H1 (cell line): ENCODE measurements at regions not wholly inside any gene's neighbourhood (a gene's known extent, or its start where the extent isn't known, plus 50 kb on each side); places are given as distances from the start of the nearest gene placed in this dataset.
"Not testable (repeated sequence)": the region's sequence is repeated elsewhere in the genome, so short reads cannot be mapped to it uniquely, and the experiment has no call there.

Experiments
- CTCF ChIA-PET: fragments of 300-600 bp; sonication (Branson Sonifier 250); formaldehyde crosslinking; loops from one replicate; lab custom pipeline; 2021; ENCODE audit not compliant: partially characterized antibody; lab: Charles Lee
- POLR2A ChIA-PET: fragments of 300-600 bp; sonication (Branson Sonifier 250); formaldehyde crosslinking; loops from one replicate; lab custom pipeline; 2021; ENCODE audit warnings: inconsistent platforms; ENCODE audit not compliant: partially characterized antibody; lab: Charles Lee
- DNase-seq, 2 experiments: peaks; one replicate each; pipeline versions ENCODE4 v3.0.0 to v3.0.0-alpha.2; 2010 to 2022; ENCODE audit warnings: low spot score in 2 of 2, low read depth in 1 of 2, mixed read lengths in 1 of 2
- FAIRE-seq: peaks from 2 replicates; lab custom pipeline; 2011; peaks lifted over from hg19 to GRCh38; lab: Jason Lieb, UNC
- H2AFZ ChIP-seq: 2 replicates; pipeline ENCODE4 v1.8.1; 2012; ENCODE audit warnings: low read length, inconsistent platforms
- H2AK5ac ChIP-seq: 2 replicates; pipeline ENCODE4 v1.6.1; 2013; ENCODE audit warnings: low read depth, low read length
- H2BK120ac ChIP-seq: replicated peaks from 2 replicates; pipeline ENCODE3; 2013; ENCODE audit warnings: low read depth, low read length, inconsistent platforms
- H2BK12ac ChIP-seq: 2 replicates; pipeline ENCODE4 v1.6.1; 2013; ENCODE audit warnings: low read depth, low read length
- H2BK15ac ChIP-seq: 2 replicates; pipeline ENCODE4 v1.6.1; 2013; ENCODE audit warnings: low read length
- H2BK20ac ChIP-seq: 2 replicates; pipeline ENCODE4 v1.6.1; 2013; ENCODE audit warnings: low read length
- H2BK5ac ChIP-seq: 2 replicates; pipeline ENCODE4 v1.6.1; 2013; ENCODE audit warnings: low read depth, low read length
- H3K14ac ChIP-seq: 2 replicates; pipeline ENCODE4 v1.6.1; 2013; ENCODE audit warnings: inconsistent platforms; ENCODE audit not compliant: insufficient read length
- H3K18ac ChIP-seq: 2 replicates; pipeline ENCODE4 v1.6.1; 2013; ENCODE audit warnings: low read length; ENCODE audit errors: extremely low read depth
- H3K23ac ChIP-seq: 2 replicates; pipeline ENCODE4 v1.6.1; 2013; ENCODE audit warnings: inconsistent platforms; ENCODE audit not compliant: insufficient read length
- H3K23me2 ChIP-seq: 2 replicates; pipeline ENCODE4 v1.6.1; 2013; ENCODE audit warnings: low read depth, low read length
- H3K27ac ChIP-seq: 2 replicates; pipeline ENCODE4 v1.6.1; 2011; ENCODE audit warnings: low read depth, low read length, inconsistent platforms
- H3K27me3 ChIP-seq, 4 experiments: replicated peaks in 1 of 4; 1 replicate in 1 of 4; 2 replicates in 3 of 4; pipeline versions ENCODE4 v1.6.1 to v1.8.1; 2011 to 2013; ENCODE audit warnings: low read length in 3 of 4, mild to moderate bottlenecking in 3 of 4, inconsistent platforms in 2 of 4, mixed read lengths in 2 of 4, moderate library complexity in 1 of 4; ENCODE audit not compliant: control insufficient read depth in 3 of 4, insufficient read depth in 3 of 4; ENCODE audit errors: extremely low read depth in 1 of 4
- H3K36me3 ChIP-seq, 4 experiments: 2 replicates each; pipeline versions ENCODE4 v1.6.1 to v1.8.1; 2011 to 2013; ENCODE audit warnings: mild to moderate bottlenecking in 4 of 4, low read length in 3 of 4, moderate library complexity in 2 of 4, control low read depth in 1 of 4, inconsistent platforms in 1 of 4; ENCODE audit not compliant: insufficient read depth in 4 of 4, control insufficient read depth in 2 of 4
- H3K4ac ChIP-seq: replicated peaks from 2 replicates; pipeline ENCODE3; 2013; ENCODE audit warnings: low read length, low read depth, mixed read lengths, inconsistent platforms; ENCODE audit not compliant: insufficient read length
- H3K4me1 ChIP-seq, 4 experiments: replicated peaks in 1 of 4; 1 replicate in 1 of 4; 2 replicates in 3 of 4; pipeline versions ENCODE4 v1.6.1 to v1.8.1; 2011 to 2013; ENCODE audit warnings: low read length in 3 of 4, inconsistent platforms in 2 of 4, mixed read lengths in 1 of 4; ENCODE audit not compliant: insufficient read depth in 4 of 4, control insufficient read depth in 3 of 4
- H3K4me2 ChIP-seq, 2 experiments: 2 replicates each; pipeline versions ENCODE4 v1.6.1 to v1.8.1; 2011 to 2013; ENCODE audit warnings: low read depth in 2 of 2, low read length in 2 of 2, control low read depth in 1 of 2, inconsistent platforms in 1 of 2, mild to moderate bottlenecking in 1 of 2; ENCODE audit not compliant: insufficient read depth in 1 of 2
- H3K4me3 ChIP-seq, 4 experiments: fragments of 200-600, 300-600 bp in 1 of 4; sonication (generic), shearing (Covaris generic), sonication (Bioruptor Twin) in 1 of 4; 2 replicates each; pipeline versions ENCODE4 v1.5.1 to v1.8.1; 2011 to 2016; ENCODE audit warnings: low read length in 4 of 4, low read depth in 3 of 4, control low read depth in 2 of 4, inconsistent platforms in 2 of 4, mild to moderate bottlenecking in 2 of 4, mixed read lengths in 1 of 4, moderate library complexity in 1 of 4; ENCODE audit not compliant: insufficient read depth in 2 of 4; ENCODE audit errors: extremely low read depth in 1 of 4
- H3K56ac ChIP-seq: replicated peaks from 2 replicates; pipeline ENCODE3; 2013; ENCODE audit warnings: low read depth, mild to moderate bottlenecking, mixed read lengths, low read length, inconsistent platforms; ENCODE audit not compliant: insufficient read length
- H3K79me1 ChIP-seq: 2 replicates; pipeline ENCODE4 v1.6.1; 2013; ENCODE audit warnings: low read depth, low read length, control low read depth
- H3K79me2 ChIP-seq, 2 experiments: 2 replicates each; pipeline versions ENCODE4 v1.6.1 to v1.8.1; 2012 to 2013; ENCODE audit warnings: low read length in 2 of 2, mild to moderate bottlenecking in 2 of 2, inconsistent platforms in 1 of 2; ENCODE audit not compliant: insufficient read depth in 2 of 2, control insufficient read depth in 1 of 2
- H3K9ac ChIP-seq, 4 experiments: replicated peaks in 1 of 4; 1 replicate in 1 of 4; 2 replicates in 3 of 4; pipeline versions ENCODE4 v1.6.1 to v1.8.1; 2011 to 2013; ENCODE audit warnings: low read depth in 3 of 4, low read length in 3 of 4, control low read depth in 2 of 4, mild to moderate bottlenecking in 2 of 4, moderate library complexity in 2 of 4, inconsistent platforms in 1 of 4; ENCODE audit errors: extremely low read depth in 1 of 4
- H3K9me3 ChIP-seq, 2 experiments: 2 replicates each; pipeline versions ENCODE4 v1.6.1 to v1.8.1; 2012 to 2013; ENCODE audit warnings: mild to moderate bottlenecking in 2 of 2, moderate library complexity in 2 of 2, control low read depth in 1 of 2, inconsistent platforms in 1 of 2, low read depth in 1 of 2, low read length in 1 of 2, mixed read lengths in 1 of 2; ENCODE audit not compliant: insufficient read depth in 2 of 2
- H4K20me1 ChIP-seq, 2 experiments: replicated peaks in 1 of 2; 2 replicates each; pipeline versions ENCODE3 to v1.8.1; 2011 to 2013; ENCODE audit warnings: inconsistent platforms in 2 of 2, low read length in 2 of 2, mild to moderate bottlenecking in 1 of 2; ENCODE audit not compliant: insufficient read depth in 2 of 2, control insufficient read depth in 1 of 2
- H4K5ac ChIP-seq: 2 replicates; pipeline ENCODE4 v1.6.1; 2013; ENCODE audit warnings: low read length, low read depth, mixed read lengths, inconsistent platforms; ENCODE audit not compliant: insufficient read length
- H4K8ac ChIP-seq: 2 replicates; pipeline ENCODE4 v1.8.0; 2013; ENCODE audit warnings: mild to moderate bottlenecking, moderate library complexity, low read length, inconsistent platforms; ENCODE audit not compliant: insufficient read depth; ENCODE audit errors: extremely low read depth
- H4K91ac ChIP-seq: replicated peaks from 2 replicates; pipeline ENCODE3; 2013; ENCODE audit warnings: low read length, mixed read lengths, inconsistent platforms; ENCODE audit not compliant: insufficient read length
- WGBS, 2 experiments: shearing (Covaris generic) in 1 of 2; methylation state at CpG; one replicate each; pipeline versions ENCODE4 v1.1.6 to v1.1.7; 2013 to 2015; ENCODE audit warnings: low lambda C conversion rate in 2 of 2, mixed read lengths in 2 of 2, inconsistent platforms in 1 of 2, low coverage in 1 of 2, missing lambda C conversion rate in 1 of 2; ENCODE audit not compliant: insufficient replicate concordance in 2 of 2, insufficient coverage in 1 of 2, insufficient read length in 1 of 2; ENCODE audit errors: extremely low coverage in 1 of 2, missing lambda C conversion rate in 1 of 2; 5-methylcytosine and 5-hydroxymethylcytosine counted together

DNA sequence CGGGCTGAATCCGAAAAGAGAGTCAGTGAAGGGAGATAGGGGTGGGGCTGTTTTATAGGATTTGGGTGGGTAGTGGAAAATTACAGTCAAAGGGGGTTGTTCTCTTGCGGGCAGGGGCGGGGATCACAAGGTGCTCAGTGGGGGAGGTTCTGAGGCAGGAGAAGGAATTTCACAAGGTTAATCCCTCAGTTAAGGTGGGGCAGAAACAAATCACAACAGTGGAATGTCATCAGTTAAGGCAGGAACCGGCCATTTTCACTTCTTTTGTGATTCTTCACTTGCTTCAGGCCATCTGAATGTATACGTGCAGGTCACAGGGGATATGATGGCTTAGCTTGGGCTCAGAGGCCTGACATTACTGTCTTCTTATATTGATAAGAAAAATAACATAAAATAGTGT, 84.6 kb upstream of the IL1RAPL1 start:
- H3K36me3 ChIP-seq, H4K20me1 ChIP-seq, H3K79me1 ChIP-seq, H3K14ac ChIP-seq, H4K5ac ChIP-seq, H2BK120ac ChIP-seq, H2BK5ac ChIP-seq, H4K8ac ChIP-seq, H4K91ac ChIP-seq, H3K23ac ChIP-seq, H3K4me3 ChIP-seq, H3K18ac ChIP-seq, H2BK15ac ChIP-seq, H3K4me2 ChIP-seq, DNase-seq, H3K56ac ChIP-seq, H3K27me3 ChIP-seq, POLR2A ChIA-PET, H3K9ac ChIP-seq, CTCF ChIA-PET, H2BK20ac ChIP-seq, H2AK5ac ChIP-seq, H2BK12ac ChIP-seq, H3K23me2 ChIP-seq, H3K4ac ChIP-seq, H2AFZ ChIP-seq, H3K79me2 ChIP-seq, H3K27ac ChIP-seq, H3K9me3 ChIP-seq: not testable (repeated sequence)
- H3K4me1 ChIP-seq = peaks cover 0 to 10% (median 0%) of the 10 kb centered on the region in 4 experiments; a peak in 1 of 7 replicates
- FAIRE-seq = peak; percentile 87
- WGBS, 2 experiments = 57% methylated on average over 1 of the region's 6 CpGs; no CpG with 5 or more reads in 1 of the 2 experiments
